Fibroblast of the conjunctiva (primary cell): ENCODE measurements at regions not wholly inside any gene's neighbourhood (a gene's known extent, or its start where the extent isn't known, plus 50 kb on each side); places are given as distances from the start of the nearest gene placed in this dataset.
"Not testable (repeated sequence)": the region's sequence is repeated elsewhere in the genome, so short reads cannot be mapped to it uniquely, and the experiment has no call there.

Experiments used
- DNase-seq: peaks from one replicate; pipeline ENCODE4 v3.0.0-alpha.2; 2010; ENCODE audit warnings: low read depth

- DNase-seq, result no peak
Measured at GRCh38 chr11:103805688-103806009, 230.8 kb upstream of the DDI1 start.

GRCh38 chr11:103806130-103806895 is 230.1 kb upstream of the DDI1 start:
- DNase-seq, result peak; percentile 81

- no peak for DNase-seq
Measured at GRCh38 chr11:103807806-103808205, 228.6 kb upstream of the DDI1 start.

GRCh38 chr11:103808252-103808651 is 228.2 kb upstream of the DDI1 start:
- DNase-seq, result no peak

- no peak for DNase-seq
Measured at GRCh38 chr11:103811870-103812455, 224.5 kb upstream of the DDI1 start.

- no peak for DNase-seq
Measured at GRCh38 chr11:103812680-103813079, 223.8 kb upstream of the DDI1 start.

GRCh38 chr11:103820345-103820744 is 216.1 kb upstream of the DDI1 start:
- not testable (repeated sequence) for DNase-seq

GRCh38 chr11:103824116-103824515 is 212.3 kb upstream of the DDI1 start:
- DNase-seq, result no peak

GRCh38 chr11:103825469-103825868 is 211.0 kb upstream of the DDI1 start:
- DNase-seq, result no peak

GRCh38 chr11:103826856-103827255 is 209.6 kb upstream of the DDI1 start:
- DNase-seq, result no peak

GRCh38 chr11:103829596-103829995 is 206.8 kb upstream of the DDI1 start:
- DNase-seq, result no peak

GRCh38 chr11:103830205-103830604 is 206.2 kb upstream of the DDI1 start:
- DNase-seq, result no peak

- no peak for DNase-seq
Measured at GRCh38 chr11:103832762-103833161, 203.7 kb upstream of the DDI1 start.

GRCh38 chr11:103842191-103842590 is 194.2 kb upstream of the DDI1 start:
- DNase-seq, result no peak

GRCh38 chr11:103842795-103843194 is 193.6 kb upstream of the DDI1 start:
- peak; percentile 78 for DNase-seq

- DNase-seq, result no peak
Measured at GRCh38 chr11:103844327-103845215, 191.9 kb upstream of the DDI1 start.

- no peak for DNase-seq
Measured at GRCh38 chr11:103845331-103845730, 191.1 kb upstream of the DDI1 start.

GRCh38 chr11:103848686-103849085 is 187.8 kb upstream of the DDI1 start:
- no peak for DNase-seq

GRCh38 chr11:103849366-103849765 is 187.1 kb upstream of the DDI1 start:
- no peak for DNase-seq

GRCh38 chr11:103850419-103851165 is 185.8 kb upstream of the DDI1 start:
- no peak for DNase-seq

GRCh38 chr11:103851166-103851651 is 185.2 kb upstream of the DDI1 start:
- DNase-seq, result peak; percentile 38
